IMR-90 (cell line): ENCODE measurements at regions not wholly inside any gene's neighbourhood (a gene's known extent, or its start where the extent isn't known, plus 50 kb on each side); places are given as distances from the start of the nearest gene placed in this dataset.

Source experiments
- BHLHE40 ChIP-seq: fragments of 150-350 bp; IDR thresholded peaks from 2 replicates; pipeline ENCODE4 v1.6.1; 2016; ENCODE audit warnings: mild to moderate bottlenecking, low read depth, low read length
- POLR2A ChIP-seq: IDR thresholded peaks from 2 replicates; pipeline ENCODE4 v1.6.1; 2012; ENCODE audit warnings: mild to moderate bottlenecking, low read depth, low read length
- RAD21 ChIP-seq: IDR thresholded peaks from 2 replicates; pipeline ENCODE4 v1.6.1; 2012; ENCODE audit warnings: low read length, improper control_type of control experiment
- RCOR1 ChIP-seq: IDR thresholded peaks from 2 replicates; pipeline ENCODE4 v1.6.1; 2012; ENCODE audit warnings: mild to moderate bottlenecking, low read length, improper control_type of control experiment; ENCODE audit not compliant: insufficient replicate concordance
- SMC3 ChIP-seq: fragments of 150-350 bp; IDR thresholded peaks from 2 replicates; pipeline ENCODE4 v1.6.1; 2016; ENCODE audit warnings: low read depth, mild to moderate bottlenecking, antibody characterized with exemption, low read length, moderate library complexity
- USF2 ChIP-seq: fragments of 150-350 bp; IDR thresholded peaks from 2 replicates; pipeline ENCODE4 v1.6.1; 2017; ENCODE audit warnings: mild to moderate bottlenecking, antibody characterized with exemption, low read length, low read depth
- TF ChIP-seq, protein P1 (sequence below): conservative IDR thresholded peaks from 2 replicates; pipeline ENCODE4 v1.5.1; 2012; ENCODE audit warnings: mild to moderate bottlenecking, low read depth, low read length, improper control_type of control experiment

DNA sequence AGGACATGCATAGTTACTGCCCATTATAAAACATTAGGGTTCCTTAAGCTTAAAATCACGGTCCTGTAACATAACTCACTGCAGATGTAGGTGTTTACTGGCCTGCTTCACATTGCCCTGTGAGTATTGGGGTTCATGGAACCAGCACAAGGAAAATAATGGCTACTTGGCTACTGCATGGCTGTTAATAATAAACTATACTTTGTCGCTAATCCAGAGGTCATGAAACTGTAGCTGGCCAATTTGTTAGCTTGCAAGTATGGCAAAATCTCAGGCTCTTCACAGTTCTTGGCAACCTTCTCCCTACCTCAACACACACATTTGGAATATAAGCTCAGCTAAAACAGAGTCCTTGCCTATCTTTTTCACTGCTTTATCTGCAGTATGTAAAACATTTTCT is 274.0 kb upstream of the NR5A2 start:
- TF ChIP-seq, protein P1, sequence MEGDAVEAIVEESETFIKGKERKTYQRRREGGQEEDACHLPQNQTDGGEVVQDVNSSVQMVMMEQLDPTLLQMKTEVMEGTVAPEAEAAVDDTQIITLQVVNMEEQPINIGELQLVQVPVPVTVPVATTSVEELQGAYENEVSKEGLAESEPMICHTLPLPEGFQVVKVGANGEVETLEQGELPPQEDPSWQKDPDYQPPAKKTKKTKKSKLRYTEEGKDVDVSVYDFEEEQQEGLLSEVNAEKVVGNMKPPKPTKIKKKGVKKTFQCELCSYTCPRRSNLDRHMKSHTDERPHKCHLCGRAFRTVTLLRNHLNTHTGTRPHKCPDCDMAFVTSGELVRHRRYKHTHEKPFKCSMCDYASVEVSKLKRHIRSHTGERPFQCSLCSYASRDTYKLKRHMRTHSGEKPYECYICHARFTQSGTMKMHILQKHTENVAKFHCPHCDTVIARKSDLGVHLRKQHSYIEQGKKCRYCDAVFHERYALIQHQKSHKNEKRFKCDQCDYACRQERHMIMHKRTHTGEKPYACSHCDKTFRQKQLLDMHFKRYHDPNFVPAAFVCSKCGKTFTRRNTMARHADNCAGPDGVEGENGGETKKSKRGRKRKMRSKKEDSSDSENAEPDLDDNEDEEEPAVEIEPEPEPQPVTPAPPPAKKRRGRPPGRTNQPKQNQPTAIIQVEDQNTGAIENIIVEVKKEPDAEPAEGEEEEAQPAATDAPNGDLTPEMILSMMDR: no peak
- TF ChIP-seq POLR2A: no peak
- no peak for TF ChIP-seq USF2
- no peak for TF ChIP-seq SMC3
- no peak for TF ChIP-seq BHLHE40
- TF ChIP-seq RAD21: no peak
- no peak for TF ChIP-seq RCOR1
